CD4-positive, alpha-beta T cell treated with Interleukin-12 subunit alpha and Interleukin-12 subunit beta, for 1 hour (primary cell): ENCODE measurements at regions not wholly inside any gene's neighbourhood (a gene's known extent, or its start where the extent isn't known, plus 50 kb on each side); places are given as distances from the start of the nearest gene placed in this dataset.
"Not testable (repeated sequence)": the region's sequence is repeated elsewhere in the genome, so short reads cannot be mapped to it uniquely, and the experiment has no call there.

ENCODE experiments used
- DNase-seq: peaks from one replicate; pipeline ENCODE4 v3.0.0-alpha.2; 2020

GRCh38 chr21:7743940-7744339 is 2777.4 kb upstream of the TPTE start:
- DNase-seq, result not testable (repeated sequence)

- not testable (repeated sequence) for DNase-seq
Measured at GRCh38 chr21:7744406-7745099, 2776.8 kb upstream of the TPTE start.

- DNase-seq, result not testable (repeated sequence)
Measured at GRCh38 chr21:7745100-7745450, 2776.3 kb upstream of the TPTE start.

GRCh38 chr21:7747964-7748363 is 2773.4 kb upstream of the TPTE start:
- DNase-seq, result not testable (repeated sequence)

GRCh38 chr21:7752611-7753010 is 2768.8 kb upstream of the TPTE start:
- DNase-seq, result not testable (repeated sequence)

GRCh38 chr21:7753380-7753877 is 2768.0 kb upstream of the TPTE start:
- DNase-seq, result not testable (repeated sequence)

- not testable (repeated sequence) for DNase-seq
Measured at GRCh38 chr21:7769985-7770384, 2751.4 kb upstream of the TPTE start.

- not testable (repeated sequence) for DNase-seq
Measured at GRCh38 chr21:7774219-7774618, 2747.2 kb upstream of the TPTE start.

- peak; percentile 35 for DNase-seq
Measured at GRCh38 chr21:7775327-7775984, 2745.9 kb upstream of the TPTE start.

- not testable (repeated sequence) for DNase-seq
Measured at GRCh38 chr21:7776035-7776434, 2745.3 kb upstream of the TPTE start.

GRCh38 chr21:7776622-7777021 is 2744.8 kb upstream of the TPTE start:
- DNase-seq, result not testable (repeated sequence)

- not testable (repeated sequence) for DNase-seq
Measured at GRCh38 chr21:7777289-7777688, 2744.1 kb upstream of the TPTE start.

GRCh38 chr21:7787427-7788078 is 2733.8 kb upstream of the TPTE start:
- DNase-seq, result not testable (repeated sequence)

GRCh38 chr21:7793797-7794196 is 2727.6 kb upstream of the TPTE start:
- DNase-seq, result not testable (repeated sequence)

- not testable (repeated sequence) for DNase-seq
Measured at GRCh38 chr21:7797328-7797727, 2724.1 kb upstream of the TPTE start.

- not testable (repeated sequence) for DNase-seq
Measured at GRCh38 chr21:7798446-7798845, 2722.9 kb upstream of the TPTE start.

- DNase-seq, result not testable (repeated sequence)
Measured at GRCh38 chr21:7799697-7800096, 2721.7 kb upstream of the TPTE start.

- not testable (repeated sequence) for DNase-seq
Measured at GRCh38 chr21:7813475-7813874, 2707.9 kb upstream of the TPTE start.

GRCh38 chr21:7817013-7817412 is 2704.4 kb upstream of the TPTE start:
- not testable (repeated sequence) for DNase-seq

- not testable (repeated sequence) for DNase-seq
Measured at GRCh38 chr21:7819301-7819700, 2702.1 kb upstream of the TPTE start.

- not testable (repeated sequence) for DNase-seq
Measured at GRCh38 chr21:7825627-7826026, 2695.8 kb upstream of the TPTE start.

- DNase-seq, result not testable (repeated sequence)
Measured at GRCh38 chr21:7826174-7826573, 2695.2 kb upstream of the TPTE start.

GRCh38 chr21:7828260-7828659 is 2693.1 kb upstream of the TPTE start:
- DNase-seq, result not testable (repeated sequence)

- DNase-seq, result not testable (repeated sequence)
Measured at GRCh38 chr21:7829411-7829810, 2692.0 kb upstream of the TPTE start.
